Skeletal muscle tissue (tissue), 3 donors: ENCODE measurements at regions not wholly inside any gene's neighbourhood (a gene's known extent, or its start where the extent isn't known, plus 50 kb on each side); places are given as distances from the start of the nearest gene placed in this dataset.

Source experiments
- H3K27ac ChIP-seq: one replicate; pipeline ENCODE4 v1.7.0; 2013; ENCODE audit warnings: mild to moderate bottlenecking, low read depth, low read length, inconsistent platforms
- H3K27me3 ChIP-seq, 3 donors: one replicate each; pipeline ENCODE4 v1.7.0; 2013; ENCODE audit warnings: low read length in 3 of 3; ENCODE audit not compliant: control insufficient read depth in 3 of 3, insufficient read depth in 3 of 3
- H3K36me3 ChIP-seq, 3 donors: one replicate each; pipeline ENCODE4 v1.7.0; 2013; ENCODE audit warnings: low read length in 3 of 3; ENCODE audit not compliant: control insufficient read depth in 3 of 3, insufficient read depth in 3 of 3
- H3K4me1 ChIP-seq, 3 donors: one replicate each; pipeline ENCODE4 v1.7.0; 2013; ENCODE audit warnings: low read length in 3 of 3, mild to moderate bottlenecking in 3 of 3; ENCODE audit not compliant: control insufficient read depth in 3 of 3, insufficient read depth in 3 of 3
- H3K4me3 ChIP-seq, 3 donors: one replicate each; pipeline ENCODE4 v1.7.0; 2013; ENCODE audit warnings: low read length in 3 of 3
- H3K9ac ChIP-seq, 3 donors: one replicate each; pipeline ENCODE4 v1.7.0; 2013; ENCODE audit warnings: low read length in 3 of 3, mild to moderate bottlenecking in 3 of 3, moderate library complexity in 2 of 3, low read depth in 1 of 3
- H3K9me3 ChIP-seq, 3 donors: one replicate each; pipeline ENCODE4 v1.7.0; 2013; ENCODE audit warnings: low read length in 3 of 3; ENCODE audit not compliant: control insufficient read depth in 3 of 3
- donor health status: Osteomylitis.

GRCh38 chr13:74336546-74336945 is 202.3 kb upstream of the KLF12 start:
- Histone ChIP-seq H3K4me3 (no peak overlapping the region), H3K4me1 (no peaks in the 10 kb centered on the region), H3K9me3 (no peaks in the 10 kb centered on the region), H3K9ac (no peak overlapping the region), H3K27ac (no peak overlapping the region), H3K36me3 (no peaks in the 10 kb centered on the region), H3K27me3 (no peaks in the 10 kb centered on the region)

DNA sequence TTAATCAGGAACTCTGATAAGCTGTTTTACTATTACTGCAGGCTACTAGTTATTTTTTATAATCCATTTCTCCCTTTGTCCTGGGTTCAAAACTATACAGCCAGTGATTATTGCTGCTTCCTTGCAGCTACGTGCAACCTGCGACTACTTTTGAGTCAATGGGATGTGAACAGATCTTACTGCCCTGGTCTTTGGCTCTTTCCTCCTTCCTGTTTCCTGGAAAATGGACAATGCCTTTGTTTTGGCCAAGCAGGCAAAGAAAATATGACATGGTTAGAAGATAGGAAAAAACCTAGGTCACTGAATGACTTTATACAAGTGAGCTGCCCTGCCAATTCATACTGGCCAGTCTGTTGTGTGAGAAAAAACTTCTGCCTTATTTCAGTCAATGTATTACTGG is 201.2 kb upstream of the KLF12 start:
- Histone ChIP-seq H3K36me3 (no peaks in the 10 kb centered on the region), H3K9ac (no peak overlapping the region), H3K4me3 (no peak overlapping the region), H3K27ac (no peak overlapping the region), H3K27me3 (no peaks in the 10 kb centered on the region), H3K9me3 (no peaks in the 10 kb centered on the region), H3K4me1 (no peaks in the 10 kb centered on the region)

GRCh38 chr13:74329962-74330361 is 195.8 kb upstream of the KLF12 start:
- no peaks in the 10 kb centered on the region for H3K36me3 ChIP-seq
- H3K4me3 ChIP-seq, result no peak overlapping the region
- no peak overlapping the region for H3K27ac ChIP-seq
- H3K9ac ChIP-seq, result no peak overlapping the region
- no peaks in the 10 kb centered on the region for H3K9me3 ChIP-seq
- H3K27me3 ChIP-seq, result no peaks in the 10 kb centered on the region
- H3K4me1 ChIP-seq, result no peaks in the 10 kb centered on the region

DNA sequence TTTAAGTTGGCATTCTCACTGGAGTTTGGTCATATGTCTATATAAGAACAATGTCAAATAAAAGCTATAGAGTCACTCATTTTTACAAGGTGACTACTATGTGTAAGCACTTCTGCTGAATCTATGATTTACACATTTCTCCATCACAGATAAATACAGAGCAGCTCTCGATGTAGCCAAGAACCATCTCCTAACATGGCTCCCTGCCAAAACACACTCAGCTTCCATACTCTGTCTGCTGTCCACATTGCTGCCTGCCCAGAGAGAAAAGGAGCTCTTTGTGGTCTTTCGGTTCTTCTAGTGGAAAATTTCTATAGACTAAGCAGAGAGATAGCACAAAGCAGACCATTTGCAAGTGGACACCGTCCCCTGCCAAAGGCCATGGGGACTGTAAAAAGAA is 190.9 kb upstream of the KLF12 start:
- Histone ChIP-seq H3K27me3 (no peaks in the 10 kb centered on the region), H3K4me1 (no peaks in the 10 kb centered on the region), H3K27ac (no peak overlapping the region), H3K4me3 (no peak overlapping the region), H3K9ac (no peak overlapping the region), H3K36me3 (no peaks in the 10 kb centered on the region), H3K9me3 (no peaks in the 10 kb centered on the region)

DNA sequence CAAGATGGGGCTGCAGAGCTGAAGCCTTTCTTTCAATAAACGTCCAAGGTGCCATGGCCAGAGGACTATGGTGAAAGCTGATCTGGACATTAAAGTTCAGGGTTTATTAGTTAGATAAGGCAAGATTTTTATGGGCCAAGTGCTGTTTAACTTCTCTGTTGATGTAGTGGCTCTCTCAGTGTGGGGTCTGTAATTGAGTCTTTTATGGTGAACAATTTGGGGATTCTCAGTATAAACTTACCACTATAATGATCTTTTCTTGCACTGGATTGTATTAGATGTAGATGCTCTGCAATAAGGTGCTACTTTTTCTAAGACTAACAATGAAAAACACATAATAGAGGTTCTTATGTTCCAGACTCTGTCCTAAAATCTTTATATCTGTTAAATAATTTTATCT is 190.1 kb upstream of the KLF12 start:
- Histone ChIP-seq H3K9ac (no peak overlapping the region), H3K9me3 (no peaks in the 10 kb centered on the region), H3K27ac (no peak overlapping the region), H3K36me3 (no peaks in the 10 kb centered on the region), H3K4me1 (no peaks in the 10 kb centered on the region), H3K4me3 (no peak overlapping the region), H3K27me3 (no peaks in the 10 kb centered on the region)

DNA sequence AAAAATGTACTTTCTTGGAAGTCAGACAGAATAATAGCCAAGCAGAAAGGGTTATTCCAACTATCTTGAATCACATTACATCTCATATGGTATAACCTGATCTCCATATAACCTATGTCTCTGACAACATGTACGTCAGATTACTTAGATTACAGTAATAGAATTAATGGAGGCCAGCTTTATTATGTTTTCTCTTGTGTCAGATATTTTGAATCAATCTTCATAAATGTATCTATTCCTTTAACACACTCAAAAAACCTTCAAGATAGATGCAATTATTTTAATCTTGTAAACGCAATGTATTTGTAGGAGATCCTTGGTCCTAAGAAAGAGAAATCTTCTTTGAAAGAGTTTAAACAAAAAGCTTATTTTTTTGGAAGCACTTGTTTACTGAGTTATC is 188.4 kb upstream of the KLF12 start:
- Histone ChIP-seq H3K9me3 (no peaks in the 10 kb centered on the region), H3K36me3 (no peaks in the 10 kb centered on the region), H3K9ac (no peak overlapping the region), H3K27ac (no peak overlapping the region), H3K4me3 (no peak overlapping the region), H3K27me3 (no peaks in the 10 kb centered on the region), H3K4me1 (no peaks in the 10 kb centered on the region)

DNA sequence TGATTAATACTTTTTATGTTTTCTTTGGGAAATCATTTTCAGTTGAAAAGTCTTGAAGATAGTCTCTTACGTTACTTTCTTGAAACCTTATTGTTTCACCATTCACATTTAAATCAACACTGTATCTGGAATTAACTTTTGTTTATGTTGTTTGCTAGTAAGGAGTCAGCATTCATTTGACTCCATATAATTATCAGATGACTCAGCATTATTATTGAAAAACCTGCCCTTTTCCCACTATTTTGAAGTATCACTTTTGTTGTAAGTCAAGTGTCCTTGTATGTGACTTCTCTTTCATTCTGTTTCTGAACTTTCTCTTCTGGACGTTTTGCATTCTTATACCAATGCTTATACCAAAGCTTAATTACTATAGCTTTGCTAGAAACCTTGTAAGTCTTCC is 186.1 kb upstream of the KLF12 start:
- no peaks in the 10 kb centered on the region for H3K9me3 ChIP-seq
- no peaks in the 10 kb centered on the region for H3K4me1 ChIP-seq
- H3K27ac ChIP-seq, result no peak overlapping the region
- no peak overlapping the region for H3K9ac ChIP-seq
- H3K27me3 ChIP-seq, result no peaks in the 10 kb centered on the region
- no peak overlapping the region for H3K4me3 ChIP-seq
- no peaks in the 10 kb centered on the region for H3K36me3 ChIP-seq

DNA sequence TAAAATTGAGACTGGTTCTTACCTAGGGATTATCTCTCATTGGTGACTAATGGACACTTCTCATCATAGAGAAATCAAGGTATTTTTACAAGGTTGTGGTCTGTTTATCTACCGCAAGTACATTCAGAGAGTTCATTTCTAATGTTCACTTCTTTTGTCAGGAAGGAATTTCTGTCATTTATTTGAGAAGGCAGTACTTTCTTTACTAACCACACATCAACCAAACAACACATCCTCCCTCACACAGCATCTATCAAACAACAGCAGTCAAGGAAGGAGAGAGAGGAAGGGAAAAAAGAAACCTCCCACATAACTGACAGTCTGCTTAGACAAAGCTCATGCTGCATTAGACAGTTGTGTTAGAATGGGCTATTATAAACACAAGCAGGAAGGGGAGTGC is 182.3 kb upstream of the KLF12 start:
- H3K36me3 ChIP-seq, result no peaks in the 10 kb centered on the region
- no peaks in the 10 kb centered on the region for H3K9me3 ChIP-seq
- no peak overlapping the region for H3K9ac ChIP-seq
- H3K27me3 ChIP-seq, result no peaks in the 10 kb centered on the region
- no peaks in the 10 kb centered on the region for H3K4me1 ChIP-seq
- H3K27ac ChIP-seq, result no peak overlapping the region
- no peak overlapping the region for H3K4me3 ChIP-seq

GRCh38 chr13:74306496-74306895 is 172.3 kb upstream of the KLF12 start:
- no peaks in the 10 kb centered on the region for H3K36me3 ChIP-seq
- H3K27me3 ChIP-seq, result no peaks in the 10 kb centered on the region
- no peaks in the 10 kb centered on the region for H3K4me1 ChIP-seq
- no peak overlapping the region for H3K9ac ChIP-seq
- H3K4me3 ChIP-seq, result no peak overlapping the region
- H3K27ac ChIP-seq, result no peak overlapping the region
- no peaks in the 10 kb centered on the region for H3K9me3 ChIP-seq

- Histone ChIP-seq H3K27me3 (no peaks in the 10 kb centered on the region), H3K4me3 (no peak overlapping the region), H3K9me3 (no peaks in the 10 kb centered on the region), H3K9ac (no peak overlapping the region), H3K27ac (no peak overlapping the region), H3K4me1 (no peaks in the 10 kb centered on the region), H3K36me3 (no peaks in the 10 kb centered on the region)
Observed at GRCh38 chr13:74305876-74306275, 171.7 kb upstream of the KLF12 start.

GRCh38 chr13:74301258-74301935 is 167.2 kb upstream of the KLF12 start:
- Histone ChIP-seq H3K27ac (no peak overlapping the region), H3K4me1 (no peaks in the 10 kb centered on the region), H3K9ac (no peak overlapping the region), H3K4me3 (no peak overlapping the region), H3K36me3 (no peaks in the 10 kb centered on the region), H3K9me3 (no peaks in the 10 kb centered on the region), H3K27me3 (no peaks in the 10 kb centered on the region)
